Mesenchymal stem cell (in vitro differentiated cells and primary cell): ENCODE measurements at regions not wholly inside any gene's neighbourhood (a gene's known extent, or its start where the extent isn't known, plus 50 kb on each side); places are given as distances from the start of the nearest gene placed in this dataset.

ENCODE experiments used
- DNase-seq: peaks from one replicate; pipeline ENCODE4 v3.0.0-alpha.2; 2013
- H2AFZ ChIP-seq: one replicate; pipeline ENCODE4 v1.6.1; 2013; ENCODE audit warnings: low read depth, mild to moderate bottlenecking, control low read depth, inconsistent platforms, low read length, moderate library complexity
- H2AK5ac ChIP-seq: 2 replicates; pipeline ENCODE4 v1.6.1; 2013; ENCODE audit warnings: low read length, moderate library complexity, mild to moderate bottlenecking, inconsistent platforms; ENCODE audit not compliant: severe bottlenecking
- H2BK120ac ChIP-seq: one replicate; pipeline ENCODE4 v1.6.1; 2013; ENCODE audit warnings: low read depth, mild to moderate bottlenecking, inconsistent platforms, low read length, moderate library complexity
- H2BK12ac ChIP-seq, 2 experiments: one replicate each; pipeline ENCODE4 v1.6.1; 2013; ENCODE audit warnings: inconsistent platforms in 2 of 2, low read length in 2 of 2, mild to moderate bottlenecking in 2 of 2, moderate library complexity in 2 of 2, control low read depth in 1 of 2
- H2BK15ac ChIP-seq: one replicate; pipeline ENCODE4 v1.6.1; 2013; ENCODE audit warnings: mild to moderate bottlenecking, low read depth, inconsistent platforms; ENCODE audit not compliant: poor library complexity, severe bottlenecking
- H2BK5ac ChIP-seq: 2 replicates; pipeline ENCODE4 v1.6.1; 2013; ENCODE audit warnings: low read depth, mild to moderate bottlenecking, low read length, control low read depth, inconsistent platforms; ENCODE audit not compliant: poor library complexity, severe bottlenecking
- H3K14ac ChIP-seq, 2 experiments: one replicate each; pipeline ENCODE4 v1.6.1; 2013; ENCODE audit warnings: inconsistent platforms in 2 of 2, low read length in 2 of 2, control low read depth in 1 of 2, mild to moderate bottlenecking in 1 of 2, moderate library complexity in 1 of 2
- H3K18ac ChIP-seq, 2 experiments: one replicate each; pipeline ENCODE4 v1.6.1; 2013; ENCODE audit warnings: inconsistent platforms in 2 of 2, low read length in 2 of 2, control low read depth in 1 of 2, low read depth in 1 of 2, mild to moderate bottlenecking in 1 of 2
- H3K23ac ChIP-seq, 2 experiments: one replicate each; pipeline ENCODE4 v1.6.1; 2013; ENCODE audit warnings: inconsistent platforms in 2 of 2, low read length in 2 of 2, mild to moderate bottlenecking in 2 of 2, moderate library complexity in 2 of 2, control low read depth in 1 of 2
- H3K27ac ChIP-seq: 2 replicates; pipeline ENCODE4 v1.5.1; 2013; ENCODE audit warnings: mild to moderate bottlenecking, moderate library complexity, low read length, control low read depth, inconsistent platforms; ENCODE audit not compliant: poor library complexity, severe bottlenecking
- H3K27me3 ChIP-seq, 2 experiments: 2 replicates each; pipeline versions ENCODE4 v1.6.1 to v1.7.0; 2013; ENCODE audit warnings: low read length in 2 of 2, mild to moderate bottlenecking in 2 of 2, moderate library complexity in 2 of 2, control low read depth in 1 of 2, inconsistent platforms in 1 of 2; ENCODE audit not compliant: control insufficient read depth in 1 of 2, insufficient read depth in 1 of 2
- H3K36me3 ChIP-seq, 2 experiments: 2 replicates each; pipeline versions ENCODE4 v1.6.1 to v1.7.0; 2013; ENCODE audit warnings: low read length in 2 of 2, control low read depth in 1 of 2, inconsistent platforms in 1 of 2, low read depth in 1 of 2, mild to moderate bottlenecking in 1 of 2; ENCODE audit not compliant: insufficient read depth in 2 of 2, control insufficient read depth in 1 of 2
- H3K4ac ChIP-seq, 2 experiments: one replicate each; pipeline ENCODE4 v1.6.1; 2013; ENCODE audit warnings: inconsistent platforms in 2 of 2, low read length in 2 of 2, mild to moderate bottlenecking in 2 of 2, moderate library complexity in 2 of 2, control low read depth in 1 of 2, low read depth in 1 of 2
- H3K4me1 ChIP-seq: 2 replicates; pipeline ENCODE4 v1.6.1; 2013; ENCODE audit warnings: low read depth, low read length, control low read depth; ENCODE audit not compliant: control insufficient read depth, insufficient read depth
- H3K4me2 ChIP-seq: 2 replicates; pipeline ENCODE4 v1.6.1; 2013; ENCODE audit warnings: low read length, mild to moderate bottlenecking, inconsistent platforms; ENCODE audit not compliant: poor library complexity, severe bottlenecking
- H3K4me3 ChIP-seq, 2 experiments: 2 replicates each; pipeline versions ENCODE4 v1.5.1 to v1.7.0; 2013; ENCODE audit warnings: low read length in 2 of 2, mild to moderate bottlenecking in 2 of 2, control low read depth in 1 of 2, low read depth in 1 of 2; ENCODE audit not compliant: insufficient read depth in 1 of 2
- H3K79me1 ChIP-seq: replicated peaks from 2 replicates; pipeline ENCODE4 v1.6.1; 2013; ENCODE audit warnings: mild to moderate bottlenecking, control low read depth, low read length, inconsistent platforms; ENCODE audit not compliant: poor library complexity, severe bottlenecking
- H3K9ac ChIP-seq: 2 replicates; pipeline ENCODE4 v1.7.0; 2013; ENCODE audit warnings: mild to moderate bottlenecking, low read length, moderate library complexity
- H3K9me3 ChIP-seq: 2 replicates; pipeline ENCODE4 v1.7.0; 2013; ENCODE audit warnings: mild to moderate bottlenecking, low read length; ENCODE audit not compliant: control insufficient read depth
- H4K8ac ChIP-seq: one replicate; pipeline ENCODE4 v1.6.1; 2013; ENCODE audit warnings: inconsistent platforms, mild to moderate bottlenecking, low read length, moderate library complexity
- H4K91ac ChIP-seq: one replicate; pipeline ENCODE4 v1.6.1; 2013; ENCODE audit warnings: mild to moderate bottlenecking, low read length, inconsistent platforms
- WGBS: methylation state at CpG from one replicate; pipeline ENCODE4 v1.1.7; 2013; ENCODE audit warnings: mixed read lengths; 5-methylcytosine and 5-hydroxymethylcytosine counted together

DNA sequence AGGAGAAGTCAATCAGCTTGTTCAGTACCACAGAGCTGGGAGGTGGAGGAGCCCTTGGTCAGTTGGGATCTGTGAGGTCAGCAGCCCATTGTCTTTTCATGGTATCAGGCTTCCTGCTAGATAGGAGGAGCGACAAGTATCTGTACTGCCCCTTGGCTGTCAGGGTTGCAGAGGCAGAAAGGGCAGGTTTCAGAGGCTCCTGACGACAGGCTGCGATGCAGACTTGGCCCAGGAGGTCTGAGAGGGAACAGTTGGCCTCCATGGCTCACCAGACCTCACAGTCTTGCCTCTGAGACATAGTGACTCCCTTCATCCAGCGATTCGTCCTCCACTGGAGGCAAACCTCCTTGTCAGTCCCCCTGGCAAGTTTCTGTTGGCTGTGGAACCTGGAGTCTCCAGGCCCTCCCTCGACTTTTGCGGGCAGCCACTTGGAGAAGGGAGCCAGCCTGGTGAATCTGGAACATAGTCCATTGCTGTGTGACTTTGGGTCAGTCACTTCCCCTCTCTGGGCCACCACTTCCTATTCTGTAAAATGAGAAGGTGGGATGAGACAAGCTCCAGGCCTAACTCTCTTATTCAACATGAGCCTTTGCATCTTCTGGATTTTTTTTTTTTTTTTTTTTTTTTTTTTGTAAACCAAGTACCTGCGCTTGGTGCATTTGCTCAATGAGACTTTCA, 177.9 kb upstream of the TLE3 start:
- no peak overlapping the region for H3K27ac ChIP-seq
- H2BK12ac ChIP-seq: no peak overlapping the region
- H2AFZ ChIP-seq: no peak overlapping the region
- no peak overlapping the region for H2AK5ac ChIP-seq
- no peak overlapping the region for H3K4ac ChIP-seq
- H2BK15ac ChIP-seq: no peak overlapping the region
- no peak for DNase-seq
- H3K14ac ChIP-seq: no peak overlapping the region
- H3K27me3 ChIP-seq: peaks cover 13 to 21% of the 10 kb centered on the region in 2 experiments
- no peaks in the 10 kb centered on the region for H3K79me1 ChIP-seq
- H3K9ac ChIP-seq: no peak overlapping the region
- H3K9me3 ChIP-seq: no peaks in the 10 kb centered on the region
- WGBS: 84% methylated on average over 7 of the region's 8 CpGs
- no peaks in the 10 kb centered on the region for H3K36me3 ChIP-seq
- peaks cover 10% of the 10 kb centered on the region for H3K4me1 ChIP-seq
- H3K4me2 ChIP-seq: no peak overlapping the region
- H2BK5ac ChIP-seq: no peak overlapping the region
- H3K18ac ChIP-seq: no peak overlapping the region
- H3K23ac ChIP-seq: no peak overlapping the region
- no peak overlapping the region for H3K4me3 ChIP-seq
- H4K8ac ChIP-seq: no peak overlapping the region
- no peak overlapping the region for H4K91ac ChIP-seq
- H2BK120ac ChIP-seq: no peak overlapping the region

DNA sequence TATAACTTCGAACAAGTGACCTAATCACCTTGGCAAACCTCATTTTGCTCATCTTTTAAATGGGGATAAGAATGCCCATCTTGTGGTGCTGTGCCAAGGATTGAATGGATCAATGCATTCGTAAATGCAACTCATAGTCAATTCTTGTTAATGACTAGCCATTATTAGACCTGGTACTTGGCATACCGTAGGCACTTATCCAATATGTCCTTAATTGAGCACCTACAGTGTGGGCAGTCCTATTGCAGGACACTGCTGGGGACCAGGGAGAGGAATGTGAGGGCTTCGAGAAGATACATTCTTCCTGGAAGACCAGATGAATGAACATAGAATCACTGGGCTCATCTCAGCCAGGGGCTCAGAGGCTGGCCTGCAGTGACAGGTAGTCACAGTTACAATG, 177.2 kb upstream of the TLE3 start:
- H2AFZ ChIP-seq: no peak overlapping the region
- no peak overlapping the region for H3K4me3 ChIP-seq
- H4K8ac ChIP-seq: no peak overlapping the region
- H2AK5ac ChIP-seq: no peak overlapping the region
- H2BK12ac ChIP-seq: no peak overlapping the region
- H3K79me1 ChIP-seq: no peaks in the 10 kb centered on the region
- H3K4ac ChIP-seq: no peak overlapping the region
- H3K27me3 ChIP-seq: peaks cover 13 to 21% of the 10 kb centered on the region in 2 experiments
- no peak overlapping the region for H3K4me2 ChIP-seq
- no peak for DNase-seq
- no peak overlapping the region for H4K91ac ChIP-seq
- no peaks in the 10 kb centered on the region for H3K36me3 ChIP-seq
- H3K4me1 ChIP-seq: peaks cover 14% of the 10 kb centered on the region
- 90% methylated on average over 4 of the region's 4 CpGs for WGBS
- no peak overlapping the region for H2BK5ac ChIP-seq
- H3K14ac ChIP-seq: no peak overlapping the region
- H3K9me3 ChIP-seq: no peaks in the 10 kb centered on the region
- H3K23ac ChIP-seq: no peak overlapping the region
- H2BK15ac ChIP-seq: no peak overlapping the region
- no peak overlapping the region for H3K18ac ChIP-seq
- H3K9ac ChIP-seq: no peak overlapping the region
- H3K27ac ChIP-seq: no peak overlapping the region
- no peak overlapping the region for H2BK120ac ChIP-seq

DNA sequence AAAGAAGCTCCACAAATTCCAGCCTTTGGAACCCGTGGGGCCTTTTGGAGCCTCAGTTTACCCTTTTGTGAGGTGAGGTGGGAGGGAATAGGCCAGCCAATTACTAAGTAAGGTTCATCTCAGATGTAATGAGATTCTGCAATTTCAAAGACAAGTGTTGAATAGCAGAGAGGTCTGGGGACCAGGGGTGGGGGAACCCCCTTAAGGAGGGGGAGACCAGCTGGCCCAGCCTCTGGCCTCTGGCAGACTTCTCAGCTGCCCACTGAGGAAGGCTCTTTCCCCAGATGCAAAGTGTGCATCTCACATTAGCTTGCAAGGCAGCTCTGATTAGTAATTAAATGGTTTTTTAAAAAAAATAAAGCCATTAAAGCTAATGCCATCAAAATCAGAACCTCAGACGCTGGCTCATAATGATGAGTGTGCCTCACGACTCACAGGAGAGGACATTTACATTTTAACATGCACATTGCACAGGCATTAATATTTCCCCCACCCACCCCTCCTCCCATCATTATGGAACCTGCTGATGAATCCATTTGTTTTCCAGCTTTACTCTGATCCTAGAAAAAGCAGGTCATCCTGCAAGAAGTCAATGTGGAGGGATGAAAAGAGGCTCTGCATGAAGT, 176.7 kb upstream of the TLE3 start:
- no peak overlapping the region for H4K91ac ChIP-seq
- no peak overlapping the region for H3K4ac ChIP-seq
- peaks cover 13 to 21% of the 10 kb centered on the region in 2 experiments for H3K27me3 ChIP-seq
- H3K9me3 ChIP-seq: no peaks in the 10 kb centered on the region
- no peak overlapping the region for H2BK5ac ChIP-seq
- H3K27ac ChIP-seq: no peak overlapping the region
- H2BK120ac ChIP-seq: no peak overlapping the region
- no peak for DNase-seq
- no peak overlapping the region for H2BK15ac ChIP-seq
- H4K8ac ChIP-seq: no peak overlapping the region
- H3K4me3 ChIP-seq: no peak overlapping the region
- H2AK5ac ChIP-seq: no peak overlapping the region
- no peaks in the 10 kb centered on the region for H3K79me1 ChIP-seq
- no peak overlapping the region for H2AFZ ChIP-seq
- H3K14ac ChIP-seq: no peak overlapping the region
- H3K4me2 ChIP-seq: no peak overlapping the region
- H3K18ac ChIP-seq: no peak overlapping the region
- WGBS: 77% methylated on average over 3 of the region's 3 CpGs
- no peaks in the 10 kb centered on the region for H3K36me3 ChIP-seq
- H3K9ac ChIP-seq: no peak overlapping the region
- H3K4me1 ChIP-seq: peaks cover 19% of the 10 kb centered on the region
- H2BK12ac ChIP-seq: no peak overlapping the region
- H3K23ac ChIP-seq: no peak overlapping the region

DNA sequence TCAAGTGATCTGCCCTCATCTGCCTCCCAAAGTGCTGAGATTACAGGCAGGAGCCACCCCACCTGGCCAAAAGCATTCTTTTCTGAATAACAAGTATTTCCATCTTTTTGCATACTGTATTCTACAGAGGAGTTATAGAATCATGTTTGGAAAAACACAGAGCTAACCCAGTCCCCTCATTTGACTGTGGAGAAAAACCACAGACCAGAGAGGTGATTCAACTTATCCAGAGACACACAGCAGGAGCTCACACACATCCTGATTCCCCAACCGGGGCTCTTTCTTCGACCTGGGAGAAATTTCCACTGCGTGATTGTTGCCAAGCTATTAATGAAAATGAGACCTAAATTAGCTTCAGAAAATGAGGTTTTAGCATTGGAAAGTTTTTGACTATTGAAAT, 176.1 kb upstream of the TLE3 start:
- Histone ChIP-seq H3K27ac (no peak overlapping the region), H3K4me1 (peaks cover 24% of the 10 kb centered on the region), H3K4ac (no peak overlapping the region), H2BK120ac (no peak overlapping the region), H3K23ac (no peak overlapping the region), H4K91ac (no peak overlapping the region), H2AFZ (no peak overlapping the region), H2BK12ac (no peak overlapping the region), H3K36me3 (no peaks in the 10 kb centered on the region), H3K79me1 (no peaks in the 10 kb centered on the region), H4K8ac (no peak overlapping the region), H3K4me2 (no peak overlapping the region), H3K9ac (no peak overlapping the region), H2AK5ac (no peak overlapping the region), H3K27me3 (peaks cover 13 to 18% of the 10 kb centered on the region in 2 experiments), H2BK5ac (no peak overlapping the region), H2BK15ac (no peak overlapping the region), H3K14ac (no peak overlapping the region), H3K18ac (no peak overlapping the region), H3K4me3 (no peak overlapping the region), H3K9me3 (no peaks in the 10 kb centered on the region)
- DNase-seq: no peak
- 95% methylated on average over 3 of the region's 3 CpGs for WGBS
